ENCODE measurements at regions not wholly inside any gene's neighbourhood (a gene's known extent, or its start where the extent isn't known, plus 50 kb on each side); places are given as distances from the start of the nearest gene placed in this dataset.

DNA sequence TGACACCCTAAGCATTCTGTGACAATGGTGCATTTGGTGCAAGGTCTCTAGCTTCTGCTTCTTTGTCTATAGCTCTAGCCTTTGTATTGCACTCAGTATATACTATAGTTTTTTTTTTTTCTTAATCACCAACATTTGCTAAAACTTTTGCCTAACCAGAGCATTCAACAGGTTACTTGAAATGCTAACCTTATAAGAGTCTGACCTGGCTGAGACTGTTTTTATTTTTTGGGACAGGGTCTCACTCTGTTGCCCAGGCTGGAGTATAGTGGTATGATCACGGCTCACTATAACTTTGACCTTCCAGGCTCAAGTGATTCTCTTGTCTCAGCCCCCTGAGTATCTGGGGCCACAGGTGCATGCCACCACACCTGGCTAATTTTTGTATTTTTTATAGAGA, 92.4 kb downstream of the ZNF365 start:
- no peaks in the 10 kb centered on the region for H3K4me1 ChIP-seq
- peaks cover 0 to 12% (median 4%) of the 10 kb centered on the region in 12 donors for H3K9me3 ChIP-seq
- H3K27ac ChIP-seq, result no peak overlapping the region
- intact Hi-C loops (cut with DNase I), result no loop called here
- no peak for ATAC-seq
- H3K27me3 ChIP-seq, result no peaks in the 10 kb centered on the region
- no peak for TF ChIP-seq POLR2A (IDR thresholded peaks at IDR 0.05)
- TF ChIP-seq, protein P1, sequence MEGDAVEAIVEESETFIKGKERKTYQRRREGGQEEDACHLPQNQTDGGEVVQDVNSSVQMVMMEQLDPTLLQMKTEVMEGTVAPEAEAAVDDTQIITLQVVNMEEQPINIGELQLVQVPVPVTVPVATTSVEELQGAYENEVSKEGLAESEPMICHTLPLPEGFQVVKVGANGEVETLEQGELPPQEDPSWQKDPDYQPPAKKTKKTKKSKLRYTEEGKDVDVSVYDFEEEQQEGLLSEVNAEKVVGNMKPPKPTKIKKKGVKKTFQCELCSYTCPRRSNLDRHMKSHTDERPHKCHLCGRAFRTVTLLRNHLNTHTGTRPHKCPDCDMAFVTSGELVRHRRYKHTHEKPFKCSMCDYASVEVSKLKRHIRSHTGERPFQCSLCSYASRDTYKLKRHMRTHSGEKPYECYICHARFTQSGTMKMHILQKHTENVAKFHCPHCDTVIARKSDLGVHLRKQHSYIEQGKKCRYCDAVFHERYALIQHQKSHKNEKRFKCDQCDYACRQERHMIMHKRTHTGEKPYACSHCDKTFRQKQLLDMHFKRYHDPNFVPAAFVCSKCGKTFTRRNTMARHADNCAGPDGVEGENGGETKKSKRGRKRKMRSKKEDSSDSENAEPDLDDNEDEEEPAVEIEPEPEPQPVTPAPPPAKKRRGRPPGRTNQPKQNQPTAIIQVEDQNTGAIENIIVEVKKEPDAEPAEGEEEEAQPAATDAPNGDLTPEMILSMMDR (IDR thresholded peaks at IDR 0.05), result no peak
- H3K4me3 ChIP-seq, result no peak overlapping the region
- no peak for DNase-seq
- WGBS, 4 donors, result 82 to 100% (median 90%) methylated on average over 1 of the region's 1 CpG
- no peaks in the 10 kb centered on the region for H3K36me3 ChIP-seq

DNA sequence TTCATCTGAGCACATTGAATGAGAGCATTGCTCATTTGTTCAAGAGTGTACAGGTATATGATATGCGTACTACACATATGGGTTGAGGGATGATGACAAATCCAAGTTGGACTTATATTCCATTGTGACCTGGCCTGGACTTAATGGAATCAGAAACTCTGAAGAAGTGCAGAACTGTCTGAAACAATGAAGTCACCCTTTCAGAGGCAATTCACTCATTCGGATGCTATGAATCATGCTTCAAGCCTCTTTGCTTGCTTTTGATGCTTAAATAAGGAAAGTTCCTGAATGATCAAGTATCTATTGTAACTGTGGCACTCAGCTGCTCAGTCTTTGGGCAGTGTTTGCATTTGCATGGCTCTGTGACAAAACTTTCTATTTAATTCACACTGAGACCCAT, 93.4 kb downstream of the ZNF365 start:
- H3K27me3 ChIP-seq, result no peaks in the 10 kb centered on the region
- peaks cover 0 to 12% (median 4%) of the 10 kb centered on the region in 12 donors for H3K9me3 ChIP-seq
- WGBS, 4 donors, result 88 to 98% (median 92%) methylated on average over 2 of the region's 2 CpGs
- H3K4me1 ChIP-seq, result no peaks in the 10 kb centered on the region
- H3K27ac ChIP-seq, result no peak overlapping the region
- no peak for TF ChIP-seq POLR2A (IDR thresholded peaks at IDR 0.05)
- TF ChIP-seq, protein P1 (IDR thresholded peaks at IDR 0.05), result no peak
- DNase-seq, result no peak
- intact Hi-C loops (cut with DNase I), result no loop called here
- no peak for ATAC-seq
- H3K36me3 ChIP-seq, result no peaks in the 10 kb centered on the region
- H3K4me3 ChIP-seq, result no peak overlapping the region

DNA sequence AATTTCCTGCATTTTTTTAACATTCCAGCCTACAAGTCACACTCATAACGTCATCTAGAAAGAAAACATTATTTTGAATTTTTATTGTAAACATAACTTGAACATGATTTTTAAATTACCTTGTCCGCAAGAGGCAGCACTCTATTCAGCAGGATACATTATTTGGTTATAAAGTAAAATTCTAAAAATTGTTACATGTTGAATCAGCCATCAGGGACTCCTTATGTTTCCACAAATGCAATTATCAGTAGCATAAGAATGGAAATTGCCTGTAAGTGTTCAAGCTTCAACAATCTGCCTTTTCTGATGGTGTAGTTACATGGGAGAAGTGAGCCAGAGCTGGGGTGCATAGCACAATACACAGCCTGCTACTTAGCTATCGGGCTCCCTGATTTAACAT, 97.5 kb downstream of the ZNF365 start:
- H3K36me3 ChIP-seq, result no peaks in the 10 kb centered on the region
- intact Hi-C loops (cut with DNase I), result no loop called here
- no peak for ATAC-seq
- 73 to 82% (median 78%) methylated on average over 3 of the region's 3 CpGs for WGBS, 4 donors
- no peak overlapping the region for H3K27ac ChIP-seq
- no peak for DNase-seq
- H3K4me3 ChIP-seq, result no peak overlapping the region
- no peaks in the 10 kb centered on the region for H3K9me3 ChIP-seq
- no peaks in the 10 kb centered on the region for H3K27me3 ChIP-seq
- no peaks in the 10 kb centered on the region for H3K4me1 ChIP-seq
- no peak for TF ChIP-seq POLR2A (IDR thresholded peaks at IDR 0.05)
- TF ChIP-seq, protein P1 (IDR thresholded peaks at IDR 0.05), result no peak

DNA sequence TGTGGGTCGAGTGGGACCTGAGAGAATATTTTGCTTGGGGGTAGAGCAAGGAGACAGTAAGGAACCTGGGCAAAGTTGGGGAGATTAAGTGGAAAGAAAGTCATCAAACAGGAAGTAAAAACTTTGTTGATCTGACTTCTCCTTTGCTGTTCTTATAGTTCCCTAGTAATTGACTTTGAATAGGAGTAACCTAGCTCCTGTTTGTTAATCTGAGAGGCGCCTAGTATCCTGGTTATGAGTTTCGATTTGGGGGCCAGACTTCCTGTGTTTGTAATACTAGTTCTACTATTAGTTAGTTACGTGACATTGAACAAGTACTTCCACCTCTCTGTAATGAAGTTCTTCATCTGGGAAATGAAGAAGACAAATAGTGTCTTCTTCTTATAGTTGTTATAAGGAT, 99.1 kb downstream of the ZNF365 start:
- TF ChIP-seq POLR2A (IDR thresholded peaks at IDR 0.05), result no peak
- TF ChIP-seq, protein P1 (IDR thresholded peaks at IDR 0.05), result no peak
- 73 to 78% (median 76%) methylated on average over 4 of the region's 4 CpGs for WGBS, 4 donors
- DNase-seq (no peak), ATAC-seq (no peak)
- no peaks in the 10 kb centered on the region for H3K4me1 ChIP-seq
- intact Hi-C loops (cut with DNase I), result no loop called here
- no peak overlapping the region for H3K27ac ChIP-seq
- H3K27me3 ChIP-seq, result no peaks in the 10 kb centered on the region
- no peaks in the 10 kb centered on the region for H3K36me3 ChIP-seq
- H3K9me3 ChIP-seq, result peaks cover 0 to 6% (median 0%) of the 10 kb centered on the region in 12 donors
- no peak overlapping the region for H3K4me3 ChIP-seq

Measured in heart left ventricle (tissue), 16 donors.